ENCODE measurements at regions not wholly inside any gene's neighbourhood (a gene's known extent, or its start where the extent isn't known, plus 50 kb on each side); places are given as distances from the start of the nearest gene placed in this dataset.

- H3K36me3 ChIP-seq (ENCODE audit: control insufficient read depth, insufficient read depth, low read length): no peaks in the 10 kb centered on the region; the same call in 1 of the 2 replicates
- H3K27ac ChIP-seq (ENCODE audit: low read length): no peak overlapping the region
- in situ Hi-C loops (cut with HindIII; ENCODE audit: low pct_unique_long_range_greater_than_20kb, low sequenced_read_pairs) (no loop called here), intact Hi-C loops (cut with micrococcal nuclease; ENCODE audit: unreplicated experiment) (no loop called here)
- 0 out of 2 replicates have a peak, but pooled peaks cover 3% of the 10 kb centered on the region for H3K4me1 ChIP-seq (ENCODE audit: control insufficient read depth, insufficient read depth, low read length)
- no peaks in the 10 kb centered on the region for H3K9me3 ChIP-seq (ENCODE audit: control insufficient read depth, insufficient read depth, low read depth, low read length)
- ATAC-seq: no peak
- no peak overlapping the region for H3K4me3 ChIP-seq (ENCODE audit: low read depth in 2 of 2, low read length in 2 of 2)
- DNase-seq (ENCODE audit: low read depth, low spot score): no peak
- POLR2A ChIA-PET: no interaction called here
- BruUV-seq (replicated peaks): no TSS peak
- H3K27me3 ChIP-seq (ENCODE audit: control insufficient read depth, insufficient read depth, low read length): no peaks in the 10 kb centered on the region
- CTCF ChIA-PET: no interaction called here
- TF ChIP-seq CTCF (IDR thresholded peaks at IDR 0.05) (no peak), TCF7L2 (IDR thresholded peaks at IDR 0.05; ENCODE audit: low read depth, low read length) (no peak), POLR2AphosphoS5 (IDR thresholded peaks at IDR 0.05; ENCODE audit: low read depth, low read length) (no peak), REST (IDR thresholded peaks at IDR 0.05; ENCODE audit: insufficient read depth in 1 of 2, low read depth in 2 of 2, low read length in 1 of 2) (no peak), SIN3A (IDR thresholded peaks at IDR 0.05; ENCODE audit: borderline replicate concordance, insufficient read depth, low read depth, low read length) (no peak)
Observed at GRCh38 chr2:177320596-177320995, 56.1 kb upstream of the NFE2L2 start.

- Histone ChIP-seq H3K4me1 (ENCODE audit: control insufficient read depth, insufficient read depth, low read length) (0 out of 2 replicates have a peak, but pooled peaks cover 3% of the 10 kb centered on the region), H3K4me3 (ENCODE audit: low read depth in 2 of 2, low read length in 2 of 2) (no peak overlapping the region), H3K9me3 (ENCODE audit: control insufficient read depth, insufficient read depth, low read depth, low read length) (no peaks in the 10 kb centered on the region), H3K27me3 (ENCODE audit: control insufficient read depth, insufficient read depth, low read length) (no peaks in the 10 kb centered on the region), H3K36me3 (ENCODE audit: control insufficient read depth, insufficient read depth, low read length) (no peaks in the 10 kb centered on the region), H3K27ac (ENCODE audit: low read length) (no peak overlapping the region)
- CTCF ChIA-PET: no interaction called here
- DNase-seq (ENCODE audit: low read depth, low spot score) (no peak), ATAC-seq (no peak)
- no TSS peak for BruUV-seq (replicated peaks)
- POLR2A ChIA-PET: no interaction called here
- no peak for TF ChIP-seq CTCF (IDR thresholded peaks at IDR 0.05)
- TF ChIP-seq REST (IDR thresholded peaks at IDR 0.05; ENCODE audit: insufficient read depth in 1 of 2, low read depth in 2 of 2, low read length in 1 of 2): no peak
- TF ChIP-seq POLR2AphosphoS5 (IDR thresholded peaks at IDR 0.05; ENCODE audit: low read depth, low read length): no peak
- no peak for TF ChIP-seq SIN3A (IDR thresholded peaks at IDR 0.05; ENCODE audit: borderline replicate concordance, insufficient read depth, low read depth, low read length)
- TF ChIP-seq TCF7L2 (IDR thresholded peaks at IDR 0.05; ENCODE audit: low read depth, low read length): no peak
- in situ Hi-C loops (cut with HindIII; ENCODE audit: low pct_unique_long_range_greater_than_20kb, low sequenced_read_pairs) (no loop called here), intact Hi-C loops (cut with micrococcal nuclease; ENCODE audit: unreplicated experiment) (no loop called here)
Observed at GRCh38 chr2:177322801-177323261, 58.3 kb upstream of the NFE2L2 start.
